NT2/D1 (cell line): ENCODE measurements at regions not wholly inside any gene's neighbourhood (a gene's known extent, or its start where the extent isn't known, plus 50 kb on each side); places are given as distances from the start of the nearest gene placed in this dataset.

ENCODE experiments used
- SUZ12 ChIP-seq: IDR thresholded peaks from 2 replicates; pipeline ENCODE4 v1.6.1; 2011; ENCODE audit not compliant: insufficient read length, insufficient read depth; ENCODE audit errors: extremely low read depth
- YY1 ChIP-seq: IDR thresholded peaks from 2 replicates; pipeline ENCODE4 v1.6.1; 2011; ENCODE audit not compliant: insufficient read length, insufficient read depth
- ZNF274 ChIP-seq: IDR thresholded peaks from 2 replicates; pipeline ENCODE4 v1.6.1; 2011; ENCODE audit warnings: mild to moderate bottlenecking, low read depth, low read length

DNA sequence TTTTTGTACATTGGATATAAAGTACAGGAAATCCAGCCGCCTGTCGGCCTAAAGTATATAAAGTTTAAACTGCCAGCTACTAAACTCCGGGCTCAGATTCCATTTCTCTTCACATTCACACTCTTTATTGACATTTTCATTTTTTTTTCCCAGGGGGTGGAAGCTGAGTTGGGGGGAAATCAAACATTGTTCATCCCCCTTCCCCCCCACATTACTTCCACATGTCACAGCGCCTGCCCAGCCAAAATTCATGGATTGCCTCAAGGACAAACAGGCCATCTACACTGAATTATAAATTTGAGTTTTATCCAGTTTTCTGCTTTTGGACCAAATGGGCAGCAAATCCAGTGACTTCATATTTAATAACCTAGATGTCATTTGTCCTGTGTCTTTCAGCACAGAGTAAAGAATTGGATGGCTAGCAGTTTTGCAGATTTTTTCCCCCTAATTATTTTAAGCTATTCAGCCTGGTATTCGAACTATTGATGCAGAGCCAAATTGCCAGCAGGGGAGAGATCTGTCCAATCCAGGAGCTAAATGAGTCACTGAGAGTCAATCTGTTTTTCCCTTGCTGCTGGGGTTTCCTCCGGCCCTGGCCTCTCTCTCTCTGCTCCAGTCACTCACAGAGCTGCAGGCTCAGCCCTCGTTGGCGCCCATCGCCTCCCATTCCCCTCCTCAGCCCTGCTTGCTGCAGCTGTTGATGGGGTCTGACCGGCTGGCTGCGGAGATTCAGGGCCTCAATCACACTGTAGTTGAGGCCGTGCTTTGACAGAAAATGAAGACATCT is 98.0 kb downstream of the LMO4 start:
- TF ChIP-seq SUZ12 (no peak), ZNF274 (no peak), YY1 (no peak)
